ENCODE measurements at regions not wholly inside any gene's neighbourhood (a gene's known extent, or its start where the extent isn't known, plus 50 kb on each side); places are given as distances from the start of the nearest gene placed in this dataset.
A peak's percentile ranks its signal among the peaks of the same experiment; 100 is the strongest.

- no peak overlapping the region for H3K27ac ChIP-seq (ENCODE audit: extremely low read length, insufficient read depth, low read length)
- WGBS (ENCODE audit: low lambda C conversion rate) = 88% methylated on average over 1 of the region's 1 CpG
- H3K4me1 ChIP-seq (ENCODE audit: insufficient read depth, low read length) = peaks cover 10% of the 10 kb centered on the region; the same call in 1 of the 2 replicates
- no peaks in the 10 kb centered on the region for H3K9me3 ChIP-seq (ENCODE audit: low read length)
- TF ChIP-seq JUNB (CRISPR knock-in tag; IDR thresholded peaks at IDR 0.05; ENCODE audit: borderline replicate concordance) (no peak), REST (IDR thresholded peaks at IDR 0.05; ENCODE audit: borderline replicate concordance in 1 of 2, low read depth in 1 of 2, low read length in 2 of 2) (peak in 1 of 2 experiments; percentile 59; a peak in 3 of 4 replicates)
- no peak for DNase-seq (ENCODE audit: low spot score)
- ATAC-seq = no peak
- no peak overlapping the region for H3K4me2 ChIP-seq (ENCODE audit: low read depth, low read length)
- H3K4me3 ChIP-seq (replicated peaks in 1 of 3; ENCODE audit: insufficient read depth in 1 of 3, low read depth in 2 of 3, low read length in 3 of 3) = no peak overlapping the region
- no peak for FAIRE-seq
- intact Hi-C loops (cut with micrococcal nuclease; ENCODE audit: unreplicated experiment) (no loop called here), in situ Hi-C loops (cut with HindIII; ENCODE audit: extremely low pct_ligation_motif_present, low pct_unique_long_range_greater_than_20kb) (no loop called here)
- no peaks in the 10 kb centered on the region for H4K20me1 ChIP-seq (ENCODE audit: insufficient read depth, low read length)
- no peaks in the 10 kb centered on the region for H3K36me3 ChIP-seq (replicated peaks in 1 of 2; ENCODE audit: control insufficient read depth in 1 of 2, insufficient read depth in 2 of 2, low read length in 2 of 2)
- ChIA-PET CTCF (ENCODE audit: low intra/inter-chr PET ratio, low total read pairs) (no interaction called here), POLR2A (no interaction called here)
- no TSS peak for BruUV-seq (replicated peaks)
- no peaks in the 10 kb centered on the region for H3K27me3 ChIP-seq (ENCODE audit: control insufficient read depth in 1 of 2, insufficient read depth in 2 of 2, low read length in 2 of 2)
- H2AFZ ChIP-seq (ENCODE audit: low read length) = no peak overlapping the region
- H3K9ac ChIP-seq (ENCODE audit: insufficient read depth, low read depth, low read length) = no peak overlapping the region
- no peaks in the 10 kb centered on the region for H3K79me2 ChIP-seq (ENCODE audit: insufficient read depth, low read length)
These were observed 79.5 kb upstream of the NEDD9 start for GRCh38 chr6:11311970-11312369.

DNA sequence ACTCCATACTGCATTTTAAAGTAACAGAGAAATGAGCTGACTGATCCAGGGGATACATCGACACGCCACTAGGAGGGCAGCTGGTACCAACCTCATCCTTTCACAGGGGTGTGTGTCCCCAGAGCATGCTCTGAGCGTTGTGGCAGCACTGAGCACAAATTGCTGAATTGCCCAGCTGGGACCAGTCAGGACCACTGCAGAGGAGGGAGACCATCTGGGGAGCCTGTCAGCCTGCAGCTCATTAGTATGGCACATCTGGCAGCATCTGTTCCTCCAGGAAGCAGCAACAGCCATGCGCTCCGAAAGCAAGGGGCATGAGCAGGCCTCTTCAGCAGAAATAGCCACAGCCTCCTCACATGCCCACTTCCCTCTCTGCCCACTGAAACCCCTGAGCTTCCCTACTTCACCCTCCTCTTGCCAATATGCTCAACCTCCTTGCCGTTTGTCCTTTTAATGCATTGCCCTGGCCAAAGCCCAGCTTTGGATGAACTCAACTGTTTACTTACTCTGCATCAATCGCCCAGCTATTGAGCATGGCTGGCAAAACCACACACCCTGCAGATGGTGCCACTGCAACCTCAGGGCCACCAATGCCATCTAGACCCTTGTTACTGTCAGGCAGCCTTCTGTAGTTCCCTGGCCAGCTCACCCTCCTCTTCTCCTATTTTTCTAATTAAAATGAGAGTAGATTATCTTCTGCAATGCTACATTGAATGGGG is 77.6 kb upstream of the NEDD9 start:
- Histone ChIP-seq H3K27me3 (ENCODE audit: control insufficient read depth in 1 of 2, insufficient read depth in 2 of 2, low read length in 2 of 2) (no peaks in the 10 kb centered on the region), H3K79me2 (ENCODE audit: insufficient read depth, low read length) (no peaks in the 10 kb centered on the region), H3K4me2 (ENCODE audit: low read depth, low read length) (no peak overlapping the region), H4K20me1 (ENCODE audit: insufficient read depth, low read length) (no peaks in the 10 kb centered on the region), H3K4me3 (replicated peaks in 1 of 3; ENCODE audit: insufficient read depth in 1 of 3, low read depth in 2 of 3, low read length in 3 of 3) (no peak overlapping the region), H3K9ac (ENCODE audit: insufficient read depth, low read depth, low read length) (no peak overlapping the region), H3K9me3 (ENCODE audit: low read length) (no peaks in the 10 kb centered on the region), H3K36me3 (replicated peaks in 1 of 2; ENCODE audit: control insufficient read depth in 1 of 2, insufficient read depth in 2 of 2, low read length in 2 of 2) (no peaks in the 10 kb centered on the region), H3K4me1 (ENCODE audit: insufficient read depth, low read length) (no peaks in the 10 kb centered on the region; the same call in 1 of the 2 replicates), H3K27ac (ENCODE audit: extremely low read length, insufficient read depth, low read length) (no peak overlapping the region), H2AFZ (ENCODE audit: low read length) (no peak overlapping the region)
- in situ Hi-C loops (cut with HindIII; ENCODE audit: extremely low pct_ligation_motif_present, low pct_unique_long_range_greater_than_20kb) = no loop called here
- no peak for FAIRE-seq
- 83% methylated on average over 7 of the region's 7 CpGs for WGBS (ENCODE audit: low lambda C conversion rate)
- TF ChIP-seq, protein P1, sequence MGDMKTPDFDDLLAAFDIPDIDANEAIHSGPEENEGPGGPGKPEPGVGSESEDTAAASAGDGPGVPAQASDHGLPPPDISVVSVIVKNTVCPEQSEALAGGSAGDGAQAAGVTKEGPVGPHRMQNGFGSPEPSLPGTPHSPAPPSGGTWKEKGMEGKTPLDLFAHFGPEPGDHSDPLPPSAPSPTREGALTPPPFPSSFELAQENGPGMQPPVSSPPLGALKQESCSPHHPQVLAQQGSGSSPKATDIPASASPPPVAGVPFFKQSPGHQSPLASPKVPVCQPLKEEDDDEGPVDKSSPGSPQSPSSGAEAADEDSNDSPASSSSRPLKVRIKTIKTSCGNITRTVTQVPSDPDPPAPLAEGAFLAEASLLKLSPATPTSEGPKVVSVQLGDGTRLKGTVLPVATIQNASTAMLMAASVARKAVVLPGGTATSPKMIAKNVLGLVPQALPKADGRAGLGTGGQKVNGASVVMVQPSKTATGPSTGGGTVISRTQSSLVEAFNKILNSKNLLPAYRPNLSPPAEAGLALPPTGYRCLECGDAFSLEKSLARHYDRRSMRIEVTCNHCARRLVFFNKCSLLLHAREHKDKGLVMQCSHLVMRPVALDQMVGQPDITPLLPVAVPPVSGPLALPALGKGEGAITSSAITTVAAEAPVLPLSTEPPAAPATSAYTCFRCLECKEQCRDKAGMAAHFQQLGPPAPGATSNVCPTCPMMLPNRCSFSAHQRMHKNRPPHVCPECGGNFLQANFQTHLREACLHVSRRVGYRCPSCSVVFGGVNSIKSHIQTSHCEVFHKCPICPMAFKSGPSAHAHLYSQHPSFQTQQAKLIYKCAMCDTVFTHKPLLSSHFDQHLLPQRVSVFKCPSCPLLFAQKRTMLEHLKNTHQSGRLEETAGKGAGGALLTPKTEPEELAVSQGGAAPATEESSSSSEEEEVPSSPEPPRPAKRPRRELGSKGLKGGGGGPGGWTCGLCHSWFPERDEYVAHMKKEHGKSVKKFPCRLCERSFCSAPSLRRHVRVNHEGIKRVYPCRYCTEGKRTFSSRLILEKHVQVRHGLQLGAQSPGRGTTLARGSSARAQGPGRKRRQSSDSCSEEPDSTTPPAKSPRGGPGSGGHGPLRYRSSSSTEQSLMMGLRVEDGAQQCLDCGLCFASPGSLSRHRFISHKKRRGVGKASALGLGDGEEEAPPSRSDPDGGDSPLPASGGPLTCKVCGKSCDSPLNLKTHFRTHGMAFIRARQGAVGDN (CRISPR knock-in tag; IDR thresholded peaks at IDR 0.05) = peak; percentile 37
- TF ChIP-seq ZBTB7B (CRISPR knock-in tag; IDR thresholded peaks at IDR 0.05) (no peak), SMC3 (IDR thresholded peaks at IDR 0.05; ENCODE audit: low read length) (peak; percentile 42; the same call in 1 of the 2 replicates), RAD21 (CRISPR knock-in tag; IDR thresholded peaks at IDR 0.05) (0 out of 2 replicates have a peak, but pooled peaks have one; percentile 32)
- intact Hi-C loops (cut with micrococcal nuclease; ENCODE audit: unreplicated experiment) = no loop called here
- CTCF ChIA-PET (ENCODE audit: low intra/inter-chr PET ratio, low total read pairs) = no interaction called here
- ATAC-seq = peak; percentile 91
- POLR2A ChIA-PET = interaction anchor here (2.0 kb wide), 1 partner anchor 11 kb away, joined by 7 read pairs; no protein-coding TSS in a partner anchor
- BruUV-seq (replicated peaks) = no TSS peak
- DNase-seq (ENCODE audit: low spot score) = no peak

All from HepG2 (cell line).